AG09309 (cell line): ENCODE measurements at regions not wholly inside any gene's neighbourhood (a gene's known extent, or its start where the extent isn't known, plus 50 kb on each side); places are given as distances from the start of the nearest gene placed in this dataset.

Experiments
- DNase-seq: peaks from one replicate; pipeline ENCODE4 v3.0.0-alpha.2; 2010; ENCODE audit warnings: low read depth
- H3K4me3 ChIP-seq: 2 replicates; pipeline ENCODE4 v1.5.1; 2011; ENCODE audit warnings: mild to moderate bottlenecking, low read depth, low read length, moderate library complexity; ENCODE audit not compliant: control insufficient read depth
- CTCF ChIP-seq: IDR thresholded peaks from 2 replicates; pipeline ENCODE4 v1.5.1; 2011; ENCODE audit warnings: mild to moderate bottlenecking, low read depth, low read length, inconsistent platforms; ENCODE audit not compliant: insufficient read depth, control insufficient read depth; ENCODE audit errors: missing control alignments

- no peak for DNase-seq
- no peak overlapping the region for H3K4me3 ChIP-seq
- TF ChIP-seq CTCF: no peak
Measured at GRCh38 chr15:53884441-53884840, 93.8 kb upstream of the UNC13C start.

- H3K4me3 ChIP-seq: no peak overlapping the region
- DNase-seq: no peak
- no peak for TF ChIP-seq CTCF
Measured at GRCh38 chr15:53882311-53882710, 95.9 kb upstream of the UNC13C start.

- H3K4me3 ChIP-seq: no peak overlapping the region
- DNase-seq: no peak
- TF ChIP-seq CTCF: no peak
Measured at GRCh38 chr15:53880357-53880756, 97.9 kb upstream of the UNC13C start.

- no peak overlapping the region for H3K4me3 ChIP-seq
- DNase-seq: no peak
- no peak for TF ChIP-seq CTCF
Measured at GRCh38 chr15:53875711-53876110, 102.5 kb upstream of the UNC13C start.

- no peak for DNase-seq
- no peak for TF ChIP-seq CTCF
- H3K4me3 ChIP-seq: no peak overlapping the region
Measured at GRCh38 chr15:53875139-53875538, 103.1 kb upstream of the UNC13C start.

- TF ChIP-seq CTCF: no peak
- H3K4me3 ChIP-seq: no peak overlapping the region
- no peak for DNase-seq
Measured at GRCh38 chr15:53872410-53872809, 105.8 kb upstream of the UNC13C start.

- no peak overlapping the region for H3K4me3 ChIP-seq
- no peak for TF ChIP-seq CTCF
- no peak for DNase-seq
Measured at GRCh38 chr15:53869806-53870073, 108.5 kb upstream of the UNC13C start.
